Germinal center (tissue), 1 donor: ENCODE measurements at regions not wholly inside any gene's neighbourhood (a gene's known extent, or its start where the extent isn't known, plus 50 kb on each side); places are given as distances from the start of the nearest gene placed in this dataset.

Experiments
- DNase-seq: peaks from one replicate; pipeline ENCODE4 v3.0.0; 2012; ENCODE audit warnings: mixed read lengths, low spot score

- no peak for DNase-seq
Observed at GRCh38 chr20:24138196-24138857, 149.7 kb upstream of the GGTLC1 start.

DNA sequence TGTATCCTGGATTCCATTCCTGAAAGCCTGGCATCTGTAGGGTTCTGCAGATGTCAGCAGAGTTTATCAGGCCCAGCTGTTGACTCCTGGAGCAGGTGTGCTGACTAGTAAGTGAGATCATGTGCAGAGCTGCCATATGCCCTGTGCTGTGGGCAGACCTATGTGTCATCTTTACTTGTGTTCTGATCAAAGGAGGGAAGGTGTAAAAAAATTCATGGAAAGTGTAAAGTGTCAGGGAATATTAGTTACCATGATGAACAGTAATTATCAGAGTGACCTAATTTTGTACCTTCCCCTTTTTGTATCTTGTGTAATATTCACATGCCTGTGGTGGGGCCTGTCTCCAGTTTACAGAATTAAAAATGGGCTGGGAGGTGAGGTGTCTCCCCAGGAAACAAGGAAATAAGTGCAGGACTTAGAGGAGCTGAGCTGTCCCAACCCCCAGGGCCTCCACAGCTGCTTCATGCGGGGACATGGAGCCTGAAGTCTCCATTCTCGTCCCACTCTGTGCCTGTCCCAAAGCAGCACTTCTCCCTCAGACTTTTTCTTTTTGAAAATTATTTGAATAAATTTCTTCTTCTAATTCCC is 148.2 kb upstream of the GGTLC1 start:
- no peak for DNase-seq

GRCh38 chr20:24135781-24136180 is 147.2 kb upstream of the GGTLC1 start:
- DNase-seq, result no peak

DNA sequence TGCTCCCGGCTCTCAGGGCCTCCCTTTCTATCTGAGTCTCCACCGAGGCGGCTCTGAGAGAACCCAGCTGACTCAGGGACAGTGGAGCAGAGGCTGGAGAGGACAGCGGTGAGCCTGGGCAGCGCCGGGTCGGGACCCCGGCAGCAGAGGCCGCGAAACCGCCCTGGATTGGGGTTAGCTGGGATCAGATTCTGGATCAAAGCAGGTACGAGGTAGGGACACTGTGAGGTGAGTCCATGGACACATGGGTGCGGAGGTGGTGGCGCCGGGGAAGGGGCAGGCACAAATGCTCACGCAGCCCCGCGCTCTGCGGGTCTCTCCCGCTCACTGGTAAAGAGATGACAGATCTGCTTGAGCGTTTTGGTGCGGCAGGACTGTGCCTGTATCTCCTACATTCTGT is 146.4 kb upstream of the GGTLC1 start:
- no peak for DNase-seq

DNA sequence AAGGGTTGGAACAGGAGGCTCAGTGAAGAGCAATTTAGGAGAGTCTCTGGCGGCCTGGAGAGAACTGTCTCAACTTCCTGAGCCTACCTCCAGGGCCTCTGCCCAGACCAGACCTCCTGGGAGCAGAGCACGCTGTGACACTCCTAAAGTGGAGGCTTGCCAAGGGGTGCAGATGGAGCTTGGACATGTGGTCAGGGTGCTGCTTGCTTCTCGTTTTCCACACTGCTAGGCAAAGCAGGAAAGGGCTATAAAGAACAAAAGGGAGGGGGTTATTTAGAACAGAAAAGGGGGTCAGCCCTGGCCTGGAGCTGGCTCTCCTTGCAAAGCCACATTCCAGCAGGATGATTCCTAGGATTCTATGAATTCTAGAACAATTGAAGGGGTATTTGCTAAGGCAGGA is 145.7 kb upstream of the GGTLC1 start:
- DNase-seq, result no peak

GRCh38 chr20:24132246-24132645 is 143.7 kb upstream of the GGTLC1 start:
- no peak for DNase-seq

DNA sequence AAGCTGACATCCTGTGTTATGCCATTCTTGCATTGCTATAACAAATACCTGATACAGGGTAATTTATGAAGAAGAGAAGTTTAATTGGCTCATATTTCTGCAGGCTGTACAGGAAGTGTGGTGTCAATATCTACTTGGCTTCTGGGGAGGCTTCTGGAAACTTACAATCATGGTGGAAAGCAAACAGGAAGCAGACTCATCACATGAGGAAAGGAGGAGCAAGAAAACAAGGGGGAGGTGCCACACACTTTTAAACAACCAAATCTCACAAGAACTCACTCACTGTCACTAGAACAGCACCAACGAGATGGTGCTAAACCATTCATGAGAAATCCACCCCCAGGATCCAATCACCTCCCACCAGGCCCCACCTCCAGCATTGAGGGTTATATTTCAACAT is 143.1 kb upstream of the GGTLC1 start:
- no peak for DNase-seq

DNA sequence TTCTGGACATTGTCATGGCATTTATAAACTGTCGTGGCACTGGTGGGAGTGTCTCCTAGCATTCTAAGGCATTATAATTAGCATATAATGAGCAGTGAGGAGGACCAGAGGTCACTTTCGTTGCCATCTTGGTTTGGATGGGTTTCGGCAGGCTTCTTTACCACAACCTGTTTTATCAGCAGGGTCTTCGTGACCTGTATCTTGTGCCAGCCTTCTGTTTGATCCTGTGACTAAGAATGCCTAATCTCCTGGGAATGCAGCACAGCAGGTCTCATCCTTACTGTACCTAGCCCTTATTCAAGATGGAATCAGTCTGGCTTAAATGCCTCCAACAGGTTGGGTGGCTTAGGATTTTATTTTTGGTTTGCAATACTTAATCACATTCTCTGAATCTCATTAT is 142.7 kb upstream of the GGTLC1 start:
- DNase-seq, result no peak

DNA sequence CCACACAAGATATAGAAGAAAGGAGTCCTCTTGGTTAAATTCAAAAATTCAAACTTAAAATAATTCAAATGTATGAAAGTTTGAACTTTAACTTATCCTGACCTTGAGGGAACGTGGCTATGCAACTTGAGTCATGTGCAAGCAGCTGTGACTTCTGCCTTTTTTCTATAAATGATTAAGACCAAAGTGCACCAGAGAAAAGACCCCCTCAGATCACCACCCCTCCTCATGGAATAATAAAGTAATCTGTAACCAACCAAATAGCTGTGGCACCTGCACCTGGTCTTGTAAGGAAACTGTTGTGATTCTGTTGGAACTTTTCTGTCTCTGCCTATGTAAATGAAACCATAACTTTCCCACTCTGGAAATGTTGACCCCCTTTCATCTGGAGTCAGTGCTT is 141.1 kb upstream of the GGTLC1 start:
- no peak for DNase-seq

DNA sequence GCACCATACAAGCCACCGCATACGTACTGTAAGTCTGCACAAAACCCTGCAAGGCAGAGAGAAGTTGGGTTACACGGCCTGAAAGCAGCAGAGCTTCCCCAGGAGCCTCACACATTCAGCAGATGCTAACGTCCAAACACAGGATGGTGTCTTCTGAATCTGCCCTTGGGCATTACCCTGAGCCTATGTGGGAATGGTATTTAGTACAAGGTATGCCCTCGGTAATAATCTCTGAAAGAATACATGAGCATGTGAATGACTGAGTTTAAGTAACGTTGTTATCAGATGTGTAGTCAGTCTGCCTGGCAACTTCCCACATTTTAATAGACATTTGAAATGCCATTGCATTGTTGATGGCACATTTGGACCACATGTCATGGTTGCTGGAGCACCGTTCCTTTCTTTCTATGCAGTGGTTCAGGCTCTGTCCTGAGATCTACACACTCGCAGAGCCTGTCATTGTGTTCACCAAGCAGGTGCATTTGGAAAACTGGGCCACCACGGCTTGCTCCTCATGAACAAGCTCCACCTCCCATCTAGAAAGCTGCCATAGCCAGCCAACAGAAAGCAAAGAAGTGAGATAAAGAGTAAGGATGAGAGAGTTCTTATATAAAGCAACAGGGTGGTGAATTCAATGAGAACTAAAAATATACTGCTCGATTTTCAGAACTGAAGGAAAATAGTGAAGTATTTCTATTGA is 136.5 kb upstream of the GGTLC1 start:
- DNase-seq, result no peak

DNA sequence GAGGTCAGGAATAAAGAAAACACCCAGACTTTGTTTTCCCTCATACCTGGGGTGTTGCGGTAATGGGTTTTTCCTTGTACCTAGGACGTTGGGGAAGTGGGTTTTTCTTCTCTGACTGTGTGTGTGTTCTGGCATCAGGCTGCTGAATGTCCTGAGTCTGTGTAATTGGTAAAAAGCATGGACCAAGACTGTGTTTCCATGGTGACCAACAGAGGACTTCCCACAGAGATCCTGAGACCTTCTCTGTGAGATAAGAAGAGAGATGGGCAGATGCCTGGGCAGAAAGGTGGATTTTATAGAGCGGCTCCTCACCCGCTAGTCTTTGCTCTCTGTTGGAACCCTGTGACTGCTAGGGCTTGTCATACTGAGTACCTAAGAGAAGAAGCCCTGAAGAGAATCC is 135.4 kb upstream of the GGTLC1 start:
- no peak for DNase-seq

GRCh38 chr20:24118441-24119175 is 130.0 kb upstream of the GGTLC1 start:
- no peak for DNase-seq

- no peak for DNase-seq
Observed at GRCh38 chr20:24118034-24118433, 129.5 kb upstream of the GGTLC1 start.

- DNase-seq, result no peak
Observed at GRCh38 chr20:24117383-24117782, 128.8 kb upstream of the GGTLC1 start.

- DNase-seq, result no peak
Observed at GRCh38 chr20:24116611-24117010, 128.0 kb upstream of the GGTLC1 start.

DNA sequence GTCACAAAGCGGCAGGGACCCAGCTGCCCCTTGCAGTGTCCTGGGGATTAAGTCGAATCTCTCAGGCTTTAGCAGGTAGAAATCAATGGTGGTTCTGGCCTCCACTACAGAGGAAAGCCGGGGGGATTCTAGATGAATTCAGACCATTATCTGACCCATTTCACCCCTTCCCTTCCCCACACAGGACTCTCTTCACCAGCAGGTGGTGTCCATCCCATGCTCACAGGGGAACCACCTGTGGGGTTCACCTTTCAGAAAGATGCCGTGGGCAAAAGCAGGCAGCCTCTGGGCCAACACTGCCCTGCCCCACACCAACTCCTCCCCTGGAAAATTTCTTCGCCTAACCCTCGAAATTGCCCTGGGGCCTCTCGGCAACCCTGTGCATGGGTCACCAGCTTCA is 123.8 kb upstream of the GGTLC1 start:
- no peak for DNase-seq

- no peak for DNase-seq
Observed at GRCh38 chr20:24111858-24112257, 123.3 kb upstream of the GGTLC1 start.

GRCh38 chr20:24109537-24109936 is 121.0 kb upstream of the GGTLC1 start:
- DNase-seq, result no peak

GRCh38 chr20:24109008-24109407 is 120.4 kb upstream of the GGTLC1 start:
- DNase-seq, result peak; percentile 11

DNA sequence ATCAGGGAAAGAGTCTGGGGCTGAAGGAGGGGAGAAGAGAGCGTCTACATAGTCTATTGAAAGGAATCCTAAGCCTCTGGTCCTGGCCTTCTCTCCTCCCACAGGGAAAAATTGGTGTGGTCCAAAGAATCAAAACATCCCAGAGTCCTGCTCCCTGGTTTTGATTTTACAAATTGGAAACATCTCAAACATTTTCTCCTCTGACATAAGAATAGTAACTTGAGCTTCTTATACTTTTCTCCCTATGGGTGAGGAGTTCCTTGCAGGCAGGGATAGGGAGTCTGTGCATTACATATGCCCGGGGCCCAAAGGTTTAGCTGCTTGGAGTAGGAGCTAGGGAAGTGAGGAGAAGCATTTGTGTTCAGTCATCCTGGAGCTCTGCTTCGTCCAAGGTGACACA is 120.0 kb upstream of the GGTLC1 start:
- no peak for DNase-seq

DNA sequence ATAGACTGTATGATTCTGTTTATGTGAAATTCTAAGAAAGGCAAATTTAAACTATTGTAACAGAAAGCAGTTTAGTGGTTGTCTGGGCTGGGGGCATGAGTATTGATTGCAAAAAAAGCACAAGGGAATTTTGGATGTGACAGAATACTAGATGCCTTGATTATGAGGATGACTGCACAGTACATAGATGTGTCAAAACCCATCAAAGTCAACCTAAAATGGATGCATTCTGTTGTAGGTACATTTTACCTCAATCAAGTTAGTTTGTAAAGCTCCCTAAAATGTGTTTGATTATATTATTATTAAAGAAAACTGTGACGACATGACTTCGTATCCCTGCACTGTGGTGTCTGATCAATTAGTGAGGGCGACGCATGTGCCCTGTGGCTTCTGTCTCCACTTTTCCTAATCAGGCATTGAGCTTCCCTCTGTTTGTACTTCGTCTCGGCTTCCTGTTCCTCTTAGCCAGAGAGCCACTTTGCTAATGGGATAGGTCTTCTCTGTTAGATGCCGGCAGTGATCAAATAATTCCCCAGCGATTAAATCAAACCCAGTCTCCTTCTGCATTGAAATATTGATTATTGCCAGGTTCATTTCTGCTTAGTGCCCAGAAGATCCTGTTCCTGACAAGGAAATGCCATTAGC is 118.3 kb upstream of the GGTLC1 start:
- DNase-seq, result no peak

GRCh38 chr20:24106150-24106800 is 117.7 kb upstream of the GGTLC1 start:
- DNase-seq, result no peak
